H9 (cell line): ENCODE measurements at regions not wholly inside any gene's neighbourhood (a gene's known extent, or its start where the extent isn't known, plus 50 kb on each side); places are given as distances from the start of the nearest gene placed in this dataset.

Experiments
- DNase-seq: peaks from one replicate; pipeline ENCODE4 v3.0.0-alpha.2; 2017
- H2AFZ ChIP-seq: one replicate; pipeline ENCODE4 v1.6.1; 2013; ENCODE audit warnings: mild to moderate bottlenecking, low read length, control low read depth, moderate library complexity
- H2AK5ac ChIP-seq: 2 replicates; pipeline ENCODE4 v1.6.1; 2013; ENCODE audit warnings: low read length, control low read depth, mixed read lengths; ENCODE audit not compliant: insufficient read length
- H2BK120ac ChIP-seq: one replicate; pipeline ENCODE4 v1.6.1; 2013; ENCODE audit warnings: low read depth, mild to moderate bottlenecking, low read length, control low read depth, inconsistent platforms; ENCODE audit not compliant: poor library complexity, severe bottlenecking
- H2BK12ac ChIP-seq: 2 replicates; pipeline ENCODE4 v1.6.1; 2013; ENCODE audit warnings: low read length, control low read depth, mixed read lengths, low read depth; ENCODE audit not compliant: insufficient read length
- H2BK15ac ChIP-seq: 2 replicates; pipeline ENCODE4 v1.6.1; 2013; ENCODE audit warnings: low read depth, low read length, control low read depth
- H2BK20ac ChIP-seq: one replicate; pipeline ENCODE4 v1.6.1; 2013; ENCODE audit warnings: low read depth, mild to moderate bottlenecking, low read length, control low read depth, inconsistent platforms; ENCODE audit not compliant: poor library complexity, severe bottlenecking
- H2BK5ac ChIP-seq: 2 replicates; pipeline ENCODE4 v1.6.1; 2013; ENCODE audit warnings: low read length, control low read depth, mixed read lengths; ENCODE audit not compliant: insufficient read length
- H3K14ac ChIP-seq: 2 replicates; pipeline ENCODE4 v1.6.1; 2013; ENCODE audit warnings: low read length, control low read depth; ENCODE audit not compliant: insufficient read depth
- H3K18ac ChIP-seq: 2 replicates; pipeline ENCODE4 v1.6.1; 2013; ENCODE audit warnings: low read depth, mild to moderate bottlenecking, mixed read lengths, low read length, control low read depth; ENCODE audit not compliant: insufficient read length
- H3K23ac ChIP-seq: 2 replicates; pipeline ENCODE4 v1.6.1; 2013; ENCODE audit warnings: low read length, control low read depth, mixed read lengths, low read depth; ENCODE audit not compliant: insufficient read length
- H3K23me2 ChIP-seq: 2 replicates; pipeline ENCODE4 v1.6.1; 2013; ENCODE audit warnings: low read depth, mild to moderate bottlenecking, mixed read lengths, low read length, control low read depth; ENCODE audit not compliant: insufficient read length, poor library complexity, severe bottlenecking
- H3K27ac ChIP-seq: 2 replicates; pipeline ENCODE4 v1.5.1; 2013; ENCODE audit warnings: low read length, control low read depth, mixed read lengths, low read depth; ENCODE audit not compliant: insufficient read length
- H3K27me3 ChIP-seq: 2 replicates; pipeline ENCODE4 v1.6.1; 2013; ENCODE audit warnings: low read length, control low read depth, inconsistent platforms; ENCODE audit not compliant: insufficient read depth
- H3K4ac ChIP-seq: 2 replicates; pipeline ENCODE4 v1.6.1; 2013; ENCODE audit warnings: low read depth, mild to moderate bottlenecking, control low read depth, inconsistent platforms, low read length, moderate library complexity
- H3K4me1 ChIP-seq: 2 replicates; pipeline ENCODE4 v1.6.1; 2013; ENCODE audit warnings: low read length, control low read depth, inconsistent platforms; ENCODE audit not compliant: insufficient read depth
- H3K4me2 ChIP-seq: 2 replicates; pipeline ENCODE4 v1.6.1; 2013; ENCODE audit warnings: low read length, control low read depth, mixed read lengths; ENCODE audit not compliant: insufficient read length, insufficient read depth
- H3K56ac ChIP-seq: 2 replicates; pipeline ENCODE4 v1.6.1; 2013; ENCODE audit warnings: low read depth, mild to moderate bottlenecking, mixed read lengths, low read length, control low read depth; ENCODE audit not compliant: insufficient read length
- H3K79me1 ChIP-seq: 2 replicates; pipeline ENCODE4 v1.6.1; 2013; ENCODE audit warnings: low read depth, mild to moderate bottlenecking, moderate library complexity, low read length, control low read depth, inconsistent platforms; ENCODE audit not compliant: insufficient read depth, poor library complexity, severe bottlenecking
- H3K79me2 ChIP-seq: 2 replicates; pipeline ENCODE4 v1.6.1; 2013; ENCODE audit warnings: low read length, control low read depth, inconsistent platforms; ENCODE audit not compliant: insufficient read depth
- H3K9ac ChIP-seq: 2 replicates; pipeline ENCODE4 v1.6.1; 2013; ENCODE audit warnings: low read length, control low read depth, mixed read lengths; ENCODE audit not compliant: insufficient read length; ENCODE audit errors: extremely low read depth
- H3K9me3 ChIP-seq: one replicate; pipeline ENCODE4 v1.6.1; 2013; ENCODE audit warnings: low read depth, low read length, inconsistent platforms; ENCODE audit not compliant: control insufficient read depth
- H3T11ph ChIP-seq: one replicate; pipeline ENCODE4 v1.6.1; 2013; ENCODE audit warnings: mild to moderate bottlenecking, low read length, control low read depth, inconsistent platforms
- H4K20me1 ChIP-seq: one replicate; pipeline ENCODE4 v1.6.1; 2013; ENCODE audit not compliant: control insufficient read depth, insufficient read length, insufficient read depth
- H4K5ac ChIP-seq: 2 replicates; pipeline ENCODE4 v1.6.1; 2013; ENCODE audit warnings: low read depth, mild to moderate bottlenecking, mixed read lengths, low read length, control low read depth; ENCODE audit not compliant: insufficient read length
- H4K8ac ChIP-seq: replicated peaks from 2 replicates; pipeline ENCODE4 v1.6.1; 2013; ENCODE audit warnings: low read length, control low read depth, mixed read lengths, low read depth; ENCODE audit not compliant: insufficient read length
- H4K91ac ChIP-seq: 2 replicates; pipeline ENCODE4 v1.6.1; 2013; ENCODE audit warnings: low read depth, mild to moderate bottlenecking, moderate library complexity, mixed read lengths, low read length, control low read depth; ENCODE audit not compliant: insufficient read length
- H3K27ac Mint-ChIP-seq, 3 experiments: 2 replicates in 2 of 3; 3 replicates in 1 of 3; pipeline ENCODE4 v1.8.0; 2020 to 2021; ENCODE audit warnings: mixed read lengths in 3 of 3, mild to moderate bottlenecking in 1 of 3, moderate library complexity in 1 of 3
- H3K27me3 Mint-ChIP-seq: 2 replicates; pipeline ENCODE4 v1.8.0; 2021; ENCODE audit warnings: low read depth, mild to moderate bottlenecking, moderate library complexity, mixed read lengths
- H3K36me3 Mint-ChIP-seq, 3 experiments: 2 replicates in 2 of 3; 3 replicates in 1 of 3; pipeline ENCODE4 v1.8.0; 2020 to 2021; ENCODE audit warnings: low read depth in 3 of 3, mixed read lengths in 3 of 3; ENCODE audit not compliant: insufficient read depth in 1 of 3
- H3K4me1 Mint-ChIP-seq, 2 experiments: 2 replicates each; pipeline ENCODE4 v1.8.0; 2020; ENCODE audit warnings: mixed read lengths in 2 of 2
- H3K4me3 Mint-ChIP-seq, 2 experiments: 2 replicates in 1 of 2; 3 replicates in 1 of 2; pipeline ENCODE4 v1.8.0; 2020 to 2021; ENCODE audit warnings: mild to moderate bottlenecking in 2 of 2, mixed read lengths in 2 of 2, moderate library complexity in 1 of 2
- H3K9me3 Mint-ChIP-seq, 2 experiments: 2 replicates in 1 of 2; 3 replicates in 1 of 2; pipeline ENCODE4 v1.8.0; 2020; ENCODE audit warnings: mild to moderate bottlenecking in 2 of 2, mixed read lengths in 2 of 2, moderate library complexity in 1 of 2
- CTCF ChIP-seq: fragments of 200-600 bp; sonication (generic); conservative IDR thresholded peaks from 3 replicates; pipeline ENCODE4 v1.8.0; 2021; ENCODE audit warnings: antibody characterized with exemption, mild to moderate bottlenecking
- WGBS: extraction: QIAGEN DNeasy Blood & Tissue Kit; methylation state at CpG from one replicate; pipeline ENCODE4 v1.1.7; 2013; ENCODE audit warnings: missing lambda C conversion rate, low lambda C conversion rate, mixed read lengths; ENCODE audit not compliant: insufficient read length; ENCODE audit errors: extremely low coverage; 5-methylcytosine and 5-hydroxymethylcytosine counted together

DNA sequence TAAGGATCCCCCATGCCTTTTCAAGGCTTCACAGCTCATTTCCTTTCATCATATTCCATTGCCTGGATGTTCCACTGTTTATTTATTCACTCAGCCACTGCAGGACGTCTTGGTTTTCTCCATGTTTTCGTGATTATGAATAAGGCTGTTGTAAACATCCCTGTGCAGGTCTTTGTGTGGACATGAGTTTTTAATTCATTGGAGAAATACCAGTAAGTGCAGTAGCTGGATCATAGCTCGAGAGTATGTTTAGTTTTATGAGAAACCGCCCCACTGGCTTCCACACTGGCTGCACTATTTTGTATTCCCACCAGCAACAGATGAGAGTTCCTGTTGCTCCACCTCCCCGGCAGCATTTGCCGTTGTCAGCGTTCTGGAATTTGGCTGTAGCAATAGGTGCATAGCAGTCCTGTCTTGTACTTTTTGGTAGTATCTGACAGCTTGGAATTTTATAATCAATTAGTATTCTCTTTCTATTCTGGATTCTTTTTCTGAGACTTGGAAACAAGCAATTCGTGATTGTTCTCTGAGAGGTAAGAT is 269.9 kb upstream of the PITRM1 start:
- H4K20me1 ChIP-seq, result no peaks in the 10 kb centered on the region
- H2BK12ac ChIP-seq, result no peak overlapping the region
- no peak overlapping the region for H2AK5ac ChIP-seq
- no peak overlapping the region for H3T11ph ChIP-seq
- no peaks in the 10 kb centered on the region for H3K4me1 ChIP-seq
- Mint-ChIP-seq H3K36me3 (peaks cover 6 to 8% (median 6%) of the 10 kb centered on the region in 3 experiments; a peak in 6 of 7 replicates), H3K9me3 (peaks cover 10 to 28% of the 10 kb centered on the region in 2 experiments), H3K4me3 (no peak overlapping the region), H3K27ac (no peak overlapping the region), H3K4me1 (peaks cover 4 to 9% of the 10 kb centered on the region in 2 experiments; a peak in 3 of 4 replicates), H3K27me3 (no peaks in the 10 kb centered on the region)
- H3K79me2 ChIP-seq, result no peaks in the 10 kb centered on the region
- H2BK120ac ChIP-seq, result no peak overlapping the region
- no peak overlapping the region for H4K5ac ChIP-seq
- no peak overlapping the region for H3K56ac ChIP-seq
- H2AFZ ChIP-seq, result no peak overlapping the region
- H2BK15ac ChIP-seq, result no peak overlapping the region; the same call in 1 of the 2 replicates
- no peak overlapping the region for H3K9ac ChIP-seq
- no peaks in the 10 kb centered on the region for H3K79me1 ChIP-seq
- WGBS, result no CpG with 5 or more reads among the region's 8 CpGs
- no peak overlapping the region for H3K23ac ChIP-seq
- no peak overlapping the region for H2BK20ac ChIP-seq
- no peaks in the 10 kb centered on the region for H3K9me3 ChIP-seq
- no peak overlapping the region for H3K18ac ChIP-seq
- H3K4me2 ChIP-seq, result no peak overlapping the region
- no peak overlapping the region for H4K91ac ChIP-seq
- TF ChIP-seq CTCF, result no peak
- no peak overlapping the region for H2BK5ac ChIP-seq
- no peaks in the 10 kb centered on the region for H3K27me3 ChIP-seq
- H3K23me2 ChIP-seq, result no peaks in the 10 kb centered on the region
- H4K8ac ChIP-seq, result no peak overlapping the region
- no peak overlapping the region for H3K14ac ChIP-seq
- no peak for DNase-seq
- no peak overlapping the region for H3K27ac ChIP-seq
- no peak overlapping the region for H3K4ac ChIP-seq
